SK-N-SH (cell line): ENCODE measurements at regions not wholly inside any gene's neighbourhood (a gene's known extent, or its start where the extent isn't known, plus 50 kb on each side); places are given as distances from the start of the nearest gene placed in this dataset.

ENCODE experiments used
- CTCF ChIA-PET: fragments of 300-600, 350-600 bp; formaldehyde crosslinking; extraction: SDS; loops from one replicate; lab custom pipeline; 2021; lab: Yijun Ruan, JAX
- POLR2A ChIA-PET: fragments of 350-600 bp; sonication (Branson Sonifier 250); formaldehyde crosslinking; extraction: SDS; loops from one replicate; lab custom pipeline; 2020; ENCODE audit warnings: antibody characterized with exemption, inconsistent platforms; lab: Yijun Ruan, JAX
- DNase-seq: peaks from one replicate; pipeline ENCODE4 v3.0.0; 2012
- H2AFZ ChIP-seq: fragments of 200-600 bp; sonication (generic); 2 replicates; pipeline ENCODE4 v1.8.1; 2016; ENCODE audit warnings: antibody characterized with exemption, mild to moderate bottlenecking, low read depth
- H3F3A ChIP-seq: fragments of 200-600 bp; sonication (generic); replicated peaks from 2 replicates; pipeline ENCODE3; 2016; ENCODE audit warnings: antibody characterized with exemption, mild to moderate bottlenecking; ENCODE audit not compliant: insufficient read depth
- H3K27ac ChIP-seq, 2 experiments: fragments of 200-500 bp in 1 of 2; fragments of 200-600 bp in 1 of 2; sonication (Bioruptor generic) in 1 of 2; sonication (generic), shearing (Covaris generic) in 1 of 2; 2 replicates each; pipeline versions ENCODE4 v1.5.1 to v1.6.1; 2014 to 2016; ENCODE audit warnings: low read depth in 2 of 2, inconsistent platforms in 1 of 2, low read length in 1 of 2, mild to moderate bottlenecking in 1 of 2, mixed read lengths in 1 of 2
- H3K27me3 ChIP-seq: fragments of 200-600 bp; sonication (generic), shearing (Covaris generic); 2 replicates; pipeline ENCODE4 v1.6.1; 2016; ENCODE audit warnings: mixed run types; ENCODE audit not compliant: insufficient read depth
- H3K36me3 ChIP-seq, 2 experiments: fragments of 200-500 bp in 1 of 2; fragments of 200-600 bp in 1 of 2; sonication (Bioruptor generic) in 1 of 2; sonication (generic) in 1 of 2; replicated peaks in 1 of 2; 2 replicates each; pipeline versions ENCODE3 to v1.5.1; 2014 to 2016; ENCODE audit warnings: low read length in 1 of 2, mild to moderate bottlenecking in 1 of 2; ENCODE audit not compliant: insufficient read depth in 2 of 2, control insufficient read depth in 1 of 2
- H3K4me1 ChIP-seq, 2 experiments: fragments of 200-500 bp in 1 of 2; fragments of 200-600 bp in 1 of 2; sonication (Bioruptor generic) in 1 of 2; sonication (generic), shearing (Covaris generic) in 1 of 2; 2 replicates each; pipeline versions ENCODE4 v1.5.1 to v1.6.1; 2014 to 2016; ENCODE audit warnings: low read depth in 1 of 2, low read length in 1 of 2, mixed run types in 1 of 2; ENCODE audit not compliant: insufficient read depth in 2 of 2, control insufficient read depth in 1 of 2
- H3K4me2 ChIP-seq: fragments of 200-600 bp; sonication (generic), shearing (Covaris generic); 2 replicates; pipeline ENCODE4 v1.6.1; 2017; ENCODE audit warnings: mixed run types
- H3K4me3 ChIP-seq, 2 experiments: fragments of 200-500 bp in 1 of 2; fragments of 200-600 bp in 1 of 2; sonication (Bioruptor generic) in 1 of 2; sonication (generic), shearing (Covaris generic) in 1 of 2; 2 replicates each; pipeline versions ENCODE4 v1.5.1 to v1.8.1; 2014 to 2016; ENCODE audit warnings: low read depth in 2 of 2, inconsistent platforms in 1 of 2, low read length in 1 of 2, mild to moderate bottlenecking in 1 of 2, mixed read lengths in 1 of 2, moderate library complexity in 1 of 2
- H3K79me2 ChIP-seq: fragments of 200-600 bp; sonication (generic); 2 replicates; pipeline ENCODE4 v1.8.1; 2017; ENCODE audit warnings: mild to moderate bottlenecking; ENCODE audit not compliant: insufficient read depth
- H3K9ac ChIP-seq: fragments of 200-600 bp; sonication (generic); 2 replicates; pipeline ENCODE4 v1.6.1; 2017; ENCODE audit warnings: mixed run types
- H3K9me2 ChIP-seq: fragments of 200-600 bp; sonication (generic); 2 replicates; pipeline ENCODE4 v1.6.1; 2017; ENCODE audit warnings: mixed run types
- H3K9me3 ChIP-seq: fragments of 200-600 bp; sonication (generic); 2 replicates; pipeline ENCODE4 v1.6.1; 2017; ENCODE audit warnings: mixed run types, mild to moderate bottlenecking, moderate library complexity
- H4K20me1 ChIP-seq: fragments of 200-600 bp; sonication (generic); 2 replicates; pipeline ENCODE4 v1.6.1; 2017; ENCODE audit warnings: mild to moderate bottlenecking, mixed run types; ENCODE audit not compliant: insufficient read depth
- CHD2 ChIP-seq: fragments of 150-350 bp; IDR thresholded peaks from 2 replicates; pipeline ENCODE4 v1.6.1; 2018; ENCODE audit warnings: low read length; ENCODE audit not compliant: partially characterized antibody
- ELF1 ChIP-seq: IDR thresholded peaks from 2 replicates; pipeline ENCODE4 v1.4.0; 2012
- FOSL2 ChIP-seq: IDR thresholded peaks from 2 replicates; pipeline ENCODE4 v1.4.0; 2012; ENCODE audit warnings: low read depth, mild to moderate bottlenecking, moderate library complexity, borderline replicate concordance
- FOXM1 ChIP-seq: IDR thresholded peaks from 2 replicates; pipeline ENCODE4 v1.4.0; 2012; ENCODE audit warnings: low read depth, mild to moderate bottlenecking
- GABPA ChIP-seq: IDR thresholded peaks from 2 replicates; pipeline ENCODE4 v1.4.0; 2012; ENCODE audit warnings: low read depth, mild to moderate bottlenecking
- GATA2 ChIP-seq: sonication (generic); formaldehyde crosslinking; IDR thresholded peaks from 2 replicates; pipeline ENCODE4 v1.5.0; 2020; ENCODE audit warnings: mild to moderate bottlenecking, missing genetic modification reagents
- JUND ChIP-seq: IDR thresholded peaks from 2 replicates; pipeline ENCODE4 v1.4.0; 2012
- MEF2A ChIP-seq: IDR thresholded peaks from 2 replicates; pipeline ENCODE4 v1.4.0; 2012; ENCODE audit warnings: low read depth, borderline replicate concordance
- MXI1 ChIP-seq: IDR thresholded peaks from 2 replicates; pipeline ENCODE4 v1.6.1; 2012; ENCODE audit warnings: mild to moderate bottlenecking, low read depth, low read length, improper control_type of control experiment
- NRF1 ChIP-seq: IDR thresholded peaks from 2 replicates; pipeline ENCODE4 v1.6.1; 2012; ENCODE audit warnings: low read depth, mild to moderate bottlenecking, low read length
- RAD21 ChIP-seq: IDR thresholded peaks from 2 replicates; pipeline ENCODE4 v1.6.1; 2012; ENCODE audit warnings: mild to moderate bottlenecking, low read length
- RXRA ChIP-seq: IDR thresholded peaks from 2 replicates; pipeline ENCODE4 v1.4.0; 2012; ENCODE audit warnings: low read depth, mild to moderate bottlenecking, borderline replicate concordance
- SIN3A ChIP-seq: IDR thresholded peaks from 2 replicates; pipeline ENCODE4 v1.6.1; 2012; ENCODE audit warnings: low read depth, mild to moderate bottlenecking, low read length, moderate library complexity, borderline replicate concordance
- SMC3 ChIP-seq: IDR thresholded peaks from 2 replicates; pipeline ENCODE4 v1.6.1; 2012; ENCODE audit warnings: low read depth, low read length, improper control_type of control experiment
- WGBS: methylation state at CpG from one replicate; pipeline ENCODE4 v1.1.6; 2017; ENCODE audit warnings: low lambda C conversion rate; 5-methylcytosine and 5-hydroxymethylcytosine counted together
- TF ChIP-seq, protein P1 (sequence below): IDR thresholded peaks from 2 replicates; pipeline ENCODE4 v1.4.0; 2012; ENCODE audit warnings: low read depth, borderline replicate concordance
- TF ChIP-seq, protein P2 (sequence below): IDR thresholded peaks from 2 replicates; pipeline ENCODE4 v1.6.1; 2012; ENCODE audit warnings: mild to moderate bottlenecking, low read depth, low read length, moderate library complexity
- TF ChIP-seq, protein P3 (sequence below): IDR thresholded peaks from 2 replicates; pipeline ENCODE4 v1.4.0; 2012; ENCODE audit warnings: low read depth
- TF ChIP-seq, protein P4 (sequence below): fragments of 200-600 bp; sonication (generic); IDR thresholded peaks from 2 replicates; pipeline ENCODE4 v1.6.1; 2017; ENCODE audit warnings: antibody characterized with exemption, mild to moderate bottlenecking, moderate library complexity
- TF ChIP-seq, protein P5 (sequence below): IDR thresholded peaks from 2 replicates; pipeline ENCODE4; 2012

DNA sequence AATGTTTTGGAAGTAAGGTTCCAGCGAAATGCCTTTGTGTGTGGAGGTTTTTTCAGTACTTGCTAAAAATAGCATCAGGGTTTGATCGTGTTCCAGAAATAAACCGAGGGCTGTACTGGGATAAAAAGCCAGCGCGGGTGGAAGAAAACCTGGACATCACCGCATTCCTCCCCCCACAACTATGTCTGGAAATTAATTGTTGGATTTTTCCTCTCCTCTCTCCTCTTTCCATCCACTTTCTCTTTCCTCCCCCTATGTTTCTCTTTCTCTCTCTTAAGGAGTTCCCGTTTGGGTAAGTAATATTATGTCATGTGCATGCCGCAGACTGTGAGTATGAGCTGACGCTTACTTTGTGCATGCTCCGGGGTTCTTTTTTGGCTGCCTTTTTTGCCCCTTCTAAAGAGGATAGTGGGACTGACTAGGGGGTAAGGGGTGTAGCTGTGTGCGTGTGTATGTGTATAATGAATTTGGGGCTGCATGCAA lies 104.2 kb upstream of the HSD17B12 start:
- Histone ChIP-seq H3K9ac (no peak overlapping the region), H3K9me2 (no peaks in the 10 kb centered on the region), H3K9me3 (no peaks in the 10 kb centered on the region), H3K4me1 (peaks cover 21 to 39% of the 10 kb centered on the region in 2 experiments; a peak in 3 of 4 replicates), H3K79me2 (no peaks in the 10 kb centered on the region), H3K4me2 (peak overlapping the region; percentile 92), H4K20me1 (peaks cover 3% of the 10 kb centered on the region; the same call in 1 of the 2 replicates), H2AFZ (no peak overlapping the region), H3K27ac (no peak overlapping the region), H3K36me3 (no peaks in the 10 kb centered on the region), H3K27me3 (peaks cover 75% of the 10 kb centered on the region), H3F3A (no peaks in the 10 kb centered on the region), H3K4me3 (peak overlapping the region; percentile 41 to 61; a peak in 3 of 4 replicates)
- CTCF ChIA-PET = interaction anchor here (0.6 to 5.1 kb wide), 18 partner anchors 10 to 314 kb away, joined by 3 to 46 read pairs (median 4); no protein-coding TSS in a partner anchor
- POLR2A ChIA-PET = no interaction called here
- TF ChIP-seq CHD2 (no peak), MEF2A (no peak), GATA2 (CRISPR knock-in tag) (no peak), ELF1 (no peak), NRF1 (no peak), GABPA (no peak), SIN3A (no peak), RAD21 (no peak)
- TF ChIP-seq, protein P1, sequence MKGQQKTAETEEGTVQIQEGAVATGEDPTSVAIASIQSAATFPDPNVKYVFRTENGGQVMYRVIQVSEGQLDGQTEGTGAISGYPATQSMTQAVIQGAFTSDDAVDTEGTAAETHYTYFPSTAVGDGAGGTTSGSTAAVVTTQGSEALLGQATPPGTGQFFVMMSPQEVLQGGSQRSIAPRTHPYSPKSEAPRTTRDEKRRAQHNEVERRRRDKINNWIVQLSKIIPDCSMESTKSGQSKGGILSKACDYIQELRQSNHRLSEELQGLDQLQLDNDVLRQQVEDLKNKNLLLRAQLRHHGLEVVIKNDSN = no peak
- 2% methylated on average over 11 of the region's 11 CpGs for WGBS
- DNase-seq = no peak

DNA sequence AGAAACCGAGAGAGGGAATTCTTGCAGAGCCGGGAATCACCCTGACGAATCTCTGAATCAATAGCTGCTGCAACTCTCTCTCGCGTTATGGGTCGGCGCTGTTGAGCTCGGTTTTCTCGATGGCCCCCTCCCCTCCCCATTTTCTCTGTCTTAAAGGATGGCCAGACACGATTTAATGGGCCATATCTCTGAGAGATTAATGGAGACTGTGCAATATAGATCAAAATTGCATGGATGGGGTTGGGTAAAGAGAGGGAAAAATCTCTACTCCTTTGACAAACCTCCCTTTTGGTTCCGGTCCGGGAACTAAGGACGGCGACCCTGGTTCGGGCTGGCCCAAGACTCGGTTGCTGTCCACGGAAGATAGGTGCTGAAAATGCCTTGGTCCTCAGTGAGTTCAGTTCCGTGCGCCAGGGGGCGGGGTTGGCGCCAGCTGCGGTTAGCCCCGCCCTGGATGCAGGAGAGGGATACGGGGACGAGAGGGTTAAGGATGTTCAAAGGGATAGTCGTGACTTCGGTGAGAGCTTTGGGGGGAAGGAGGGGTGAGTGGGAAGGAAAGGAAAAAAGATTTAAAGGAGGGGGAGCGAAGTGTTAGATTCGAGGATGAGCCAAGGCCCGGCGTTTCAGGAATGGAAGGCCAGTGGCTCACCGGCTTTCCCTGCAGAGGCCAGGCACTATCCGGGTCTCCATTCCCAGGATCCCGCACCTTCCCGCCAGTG lies 103.6 kb upstream of the HSD17B12 start:
- Histone ChIP-seq H3F3A (no peaks in the 10 kb centered on the region), H3K4me2 (peak overlapping the region; percentile 92), H3K27me3 (peaks cover 81% of the 10 kb centered on the region), H3K9me3 (no peaks in the 10 kb centered on the region), H3K79me2 (no peaks in the 10 kb centered on the region), H2AFZ (no peak overlapping the region), H3K9me2 (no peaks in the 10 kb centered on the region), H3K27ac (no peak overlapping the region), H3K36me3 (no peaks in the 10 kb centered on the region), H3K4me1 (peaks cover 21 to 42% of the 10 kb centered on the region in 2 experiments; a peak in 3 of 4 replicates), H3K4me3 (peak overlapping the region; percentile 41 to 61; a peak in 3 of 4 replicates), H3K9ac (no peak overlapping the region), H4K20me1 (peaks cover 3% of the 10 kb centered on the region; the same call in 1 of the 2 replicates)
- ChIA-PET POLR2A (no interaction called here), CTCF (interaction anchor here (0.6 to 5.1 kb wide), 24 partner anchors 9 to 313 kb away, joined by 3 to 46 read pairs (median 3); partner anchors contain the start of gene HSD17B12)
- peak; percentile 71 for DNase-seq
- 2% methylated on average over 35 of the region's 35 CpGs for WGBS
- TF ChIP-seq, protein P2, sequence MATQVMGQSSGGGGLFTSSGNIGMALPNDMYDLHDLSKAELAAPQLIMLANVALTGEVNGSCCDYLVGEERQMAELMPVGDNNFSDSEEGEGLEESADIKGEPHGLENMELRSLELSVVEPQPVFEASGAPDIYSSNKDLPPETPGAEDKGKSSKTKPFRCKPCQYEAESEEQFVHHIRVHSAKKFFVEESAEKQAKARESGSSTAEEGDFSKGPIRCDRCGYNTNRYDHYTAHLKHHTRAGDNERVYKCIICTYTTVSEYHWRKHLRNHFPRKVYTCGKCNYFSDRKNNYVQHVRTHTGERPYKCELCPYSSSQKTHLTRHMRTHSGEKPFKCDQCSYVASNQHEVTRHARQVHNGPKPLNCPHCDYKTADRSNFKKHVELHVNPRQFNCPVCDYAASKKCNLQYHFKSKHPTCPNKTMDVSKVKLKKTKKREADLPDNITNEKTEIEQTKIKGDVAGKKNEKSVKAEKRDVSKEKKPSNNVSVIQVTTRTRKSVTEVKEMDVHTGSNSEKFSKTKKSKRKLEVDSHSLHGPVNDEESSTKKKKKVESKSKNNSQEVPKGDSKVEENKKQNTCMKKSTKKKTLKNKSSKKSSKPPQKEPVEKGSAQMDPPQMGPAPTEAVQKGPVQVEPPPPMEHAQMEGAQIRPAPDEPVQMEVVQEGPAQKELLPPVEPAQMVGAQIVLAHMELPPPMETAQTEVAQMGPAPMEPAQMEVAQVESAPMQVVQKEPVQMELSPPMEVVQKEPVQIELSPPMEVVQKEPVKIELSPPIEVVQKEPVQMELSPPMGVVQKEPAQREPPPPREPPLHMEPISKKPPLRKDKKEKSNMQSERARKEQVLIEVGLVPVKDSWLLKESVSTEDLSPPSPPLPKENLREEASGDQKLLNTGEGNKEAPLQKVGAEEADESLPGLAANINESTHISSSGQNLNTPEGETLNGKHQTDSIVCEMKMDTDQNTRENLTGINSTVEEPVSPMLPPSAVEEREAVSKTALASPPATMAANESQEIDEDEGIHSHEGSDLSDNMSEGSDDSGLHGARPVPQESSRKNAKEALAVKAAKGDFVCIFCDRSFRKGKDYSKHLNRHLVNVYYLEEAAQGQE = peak; percentile 98
- TF ChIP-seq, protein P3, sequence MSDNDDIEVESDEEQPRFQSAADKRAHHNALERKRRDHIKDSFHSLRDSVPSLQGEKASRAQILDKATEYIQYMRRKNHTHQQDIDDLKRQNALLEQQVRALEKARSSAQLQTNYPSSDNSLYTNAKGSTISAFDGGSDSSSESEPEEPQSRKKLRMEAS = no peak
- TF ChIP-seq, protein P4, sequence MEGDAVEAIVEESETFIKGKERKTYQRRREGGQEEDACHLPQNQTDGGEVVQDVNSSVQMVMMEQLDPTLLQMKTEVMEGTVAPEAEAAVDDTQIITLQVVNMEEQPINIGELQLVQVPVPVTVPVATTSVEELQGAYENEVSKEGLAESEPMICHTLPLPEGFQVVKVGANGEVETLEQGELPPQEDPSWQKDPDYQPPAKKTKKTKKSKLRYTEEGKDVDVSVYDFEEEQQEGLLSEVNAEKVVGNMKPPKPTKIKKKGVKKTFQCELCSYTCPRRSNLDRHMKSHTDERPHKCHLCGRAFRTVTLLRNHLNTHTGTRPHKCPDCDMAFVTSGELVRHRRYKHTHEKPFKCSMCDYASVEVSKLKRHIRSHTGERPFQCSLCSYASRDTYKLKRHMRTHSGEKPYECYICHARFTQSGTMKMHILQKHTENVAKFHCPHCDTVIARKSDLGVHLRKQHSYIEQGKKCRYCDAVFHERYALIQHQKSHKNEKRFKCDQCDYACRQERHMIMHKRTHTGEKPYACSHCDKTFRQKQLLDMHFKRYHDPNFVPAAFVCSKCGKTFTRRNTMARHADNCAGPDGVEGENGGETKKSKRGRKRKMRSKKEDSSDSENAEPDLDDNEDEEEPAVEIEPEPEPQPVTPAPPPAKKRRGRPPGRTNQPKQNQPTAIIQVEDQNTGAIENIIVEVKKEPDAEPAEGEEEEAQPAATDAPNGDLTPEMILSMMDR = peak; percentile 39
- TF ChIP-seq ELF1 (no peak), GATA2 (CRISPR knock-in tag) (no peak), SMC3 (0 out of 2 replicates have a peak, but pooled peaks have one; percentile 21), JUND (no peak), RAD21 (no peak), FOXM1 (no peak), SIN3A (no peak), FOSL2 (no peak), CHD2 (no peak), MXI1 (no peak), RXRA (no peak)
- TF ChIP-seq, protein P5, sequence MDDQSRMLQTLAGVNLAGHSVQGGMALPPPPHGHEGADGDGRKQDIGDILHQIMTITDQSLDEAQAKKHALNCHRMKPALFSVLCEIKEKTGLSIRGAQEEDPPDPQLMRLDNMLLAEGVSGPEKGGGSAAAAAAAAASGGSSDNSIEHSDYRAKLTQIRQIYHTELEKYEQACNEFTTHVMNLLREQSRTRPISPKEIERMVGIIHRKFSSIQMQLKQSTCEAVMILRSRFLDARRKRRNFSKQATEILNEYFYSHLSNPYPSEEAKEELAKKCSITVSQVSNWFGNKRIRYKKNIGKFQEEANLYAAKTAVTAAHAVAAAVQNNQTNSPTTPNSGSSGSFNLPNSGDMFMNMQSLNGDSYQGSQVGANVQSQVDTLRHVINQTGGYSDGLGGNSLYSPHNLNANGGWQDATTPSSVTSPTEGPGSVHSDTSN = no peak
